ENCODE measurements at regions not wholly inside any gene's neighbourhood (a gene's known extent, or its start where the extent isn't known, plus 50 kb on each side); places are given as distances from the start of the nearest gene placed in this dataset.
"Not testable (repeated sequence)": the region's sequence is repeated elsewhere in the genome, so short reads cannot be mapped to it uniquely, and the experiment has no call there.

- H3K9me3 ChIP-seq (ENCODE audit: low read depth, low read length) = no peaks in the 10 kb centered on the region
- no peak overlapping the region for H3K27ac ChIP-seq (ENCODE audit: low read depth, low read length)
- DNase-seq (ENCODE audit: insufficient read length, low spot score, missing footprints) = no peak
- no peak overlapping the region for H2AFZ ChIP-seq (ENCODE audit: low read length)
- H3K36me3 ChIP-seq (ENCODE audit: insufficient read depth, low read length) = no peaks in the 10 kb centered on the region
- H3K4me1 ChIP-seq (ENCODE audit: insufficient read depth, low read length) = no peaks in the 10 kb centered on the region
- no peaks in the 10 kb centered on the region for H3K79me2 ChIP-seq (ENCODE audit: insufficient read depth, low read length)
- H3K27me3 ChIP-seq (ENCODE audit: insufficient read depth, low read length) = peaks cover 3% of the 10 kb centered on the region
- TF ChIP-seq, protein P1, sequence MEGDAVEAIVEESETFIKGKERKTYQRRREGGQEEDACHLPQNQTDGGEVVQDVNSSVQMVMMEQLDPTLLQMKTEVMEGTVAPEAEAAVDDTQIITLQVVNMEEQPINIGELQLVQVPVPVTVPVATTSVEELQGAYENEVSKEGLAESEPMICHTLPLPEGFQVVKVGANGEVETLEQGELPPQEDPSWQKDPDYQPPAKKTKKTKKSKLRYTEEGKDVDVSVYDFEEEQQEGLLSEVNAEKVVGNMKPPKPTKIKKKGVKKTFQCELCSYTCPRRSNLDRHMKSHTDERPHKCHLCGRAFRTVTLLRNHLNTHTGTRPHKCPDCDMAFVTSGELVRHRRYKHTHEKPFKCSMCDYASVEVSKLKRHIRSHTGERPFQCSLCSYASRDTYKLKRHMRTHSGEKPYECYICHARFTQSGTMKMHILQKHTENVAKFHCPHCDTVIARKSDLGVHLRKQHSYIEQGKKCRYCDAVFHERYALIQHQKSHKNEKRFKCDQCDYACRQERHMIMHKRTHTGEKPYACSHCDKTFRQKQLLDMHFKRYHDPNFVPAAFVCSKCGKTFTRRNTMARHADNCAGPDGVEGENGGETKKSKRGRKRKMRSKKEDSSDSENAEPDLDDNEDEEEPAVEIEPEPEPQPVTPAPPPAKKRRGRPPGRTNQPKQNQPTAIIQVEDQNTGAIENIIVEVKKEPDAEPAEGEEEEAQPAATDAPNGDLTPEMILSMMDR (IDR thresholded peaks at IDR 0.05; ENCODE audit: extremely low read depth, low read depth, low read length) = no peak
- no peak overlapping the region for H3K4me2 ChIP-seq (ENCODE audit: insufficient read depth, low read length)
- no peaks in the 10 kb centered on the region for H4K20me1 ChIP-seq (ENCODE audit: insufficient read depth, low read length)
- no peak overlapping the region for H3K4me3 ChIP-seq (ENCODE audit: insufficient read depth, low read length)
Measured at GRCh38 chr22:22756109-22756508, 111.7 kb downstream of the GGTLC2 start.

DNA sequence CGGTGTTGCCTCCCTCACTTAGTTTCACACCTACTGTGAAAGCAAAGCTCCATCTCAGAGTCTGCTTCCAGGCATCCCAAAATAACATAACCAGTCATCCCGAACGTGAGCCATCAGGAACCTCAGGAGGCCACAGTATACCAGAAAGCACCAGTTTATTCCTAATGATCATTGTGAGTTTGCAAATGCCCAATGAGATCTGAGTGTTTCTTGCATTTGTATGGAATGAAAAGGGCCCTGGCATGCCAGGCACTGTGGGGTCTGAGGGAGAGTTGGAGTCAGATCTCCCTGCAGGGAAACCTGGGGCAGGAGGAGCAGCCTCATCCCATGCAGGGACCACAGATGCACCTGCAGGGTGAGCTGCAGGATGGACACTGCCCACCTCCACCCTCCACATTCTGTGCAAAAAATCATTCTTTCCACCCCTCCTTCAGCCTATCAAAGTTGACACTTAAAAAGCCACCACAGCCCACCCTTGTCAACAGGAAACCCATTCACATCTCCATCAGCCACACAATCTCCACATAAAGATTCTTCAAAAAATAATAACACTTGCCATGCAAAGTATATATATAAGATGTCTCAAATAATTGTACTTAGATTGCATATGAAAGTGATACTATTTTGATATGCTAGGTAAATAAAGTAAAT is 112.3 kb downstream of the GGTLC2 start:
- H3K4me1 ChIP-seq (ENCODE audit: insufficient read depth, low read length); H3K36me3 ChIP-seq (ENCODE audit: insufficient read depth, low read length); H2AFZ ChIP-seq (ENCODE audit: low read length); H3K27me3 ChIP-seq (ENCODE audit: insufficient read depth, low read length); DNase-seq (ENCODE audit: insufficient read length, low spot score, missing footprints); H3K27ac ChIP-seq (ENCODE audit: low read depth, low read length); H3K9me3 ChIP-seq (ENCODE audit: low read depth, low read length); H3K79me2 ChIP-seq (ENCODE audit: insufficient read depth, low read length); H3K4me2 ChIP-seq (ENCODE audit: insufficient read depth, low read length); H3K4me3 ChIP-seq (ENCODE audit: insufficient read depth, low read length); H4K20me1 ChIP-seq (ENCODE audit: insufficient read depth, low read length): not testable (repeated sequence)

DNA sequence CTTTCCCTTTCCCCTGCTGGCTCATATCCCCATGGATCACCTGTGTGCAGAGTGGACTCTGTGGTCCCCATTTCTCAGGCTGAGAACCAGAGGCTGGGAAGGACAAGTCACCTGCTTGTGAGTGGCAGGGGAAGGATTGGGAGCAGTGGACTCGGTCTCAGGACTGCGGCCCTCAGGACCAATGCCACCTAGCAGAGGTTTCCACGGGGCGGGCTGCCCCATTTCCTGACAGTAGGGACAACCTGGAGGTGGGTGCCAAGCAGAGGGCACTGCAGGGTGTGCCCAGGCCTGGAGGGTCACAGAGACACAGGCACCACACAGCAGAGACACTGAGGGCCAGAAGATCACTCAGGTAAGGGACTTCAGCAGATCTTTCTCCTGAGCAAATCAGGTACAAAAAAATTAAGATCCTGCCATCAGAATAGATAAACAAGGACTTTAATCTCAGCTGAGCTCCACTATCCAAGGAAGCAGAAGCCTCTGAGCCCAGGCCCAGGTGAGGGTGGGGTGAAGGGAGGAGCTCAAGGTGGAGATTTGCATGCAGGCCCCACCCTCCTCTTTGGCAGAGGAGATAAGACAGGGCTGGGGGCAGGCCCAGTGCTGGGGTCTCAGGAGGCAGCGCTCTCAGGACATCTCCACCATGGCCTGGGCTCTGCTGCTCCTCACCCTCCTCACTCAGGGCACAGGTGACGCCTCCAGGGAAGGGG is 113.8 kb downstream of the GGTLC2 start:
- not testable (repeated sequence) for DNase-seq (ENCODE audit: insufficient read length, low spot score, missing footprints); H2AFZ ChIP-seq (ENCODE audit: low read length)

DNA sequence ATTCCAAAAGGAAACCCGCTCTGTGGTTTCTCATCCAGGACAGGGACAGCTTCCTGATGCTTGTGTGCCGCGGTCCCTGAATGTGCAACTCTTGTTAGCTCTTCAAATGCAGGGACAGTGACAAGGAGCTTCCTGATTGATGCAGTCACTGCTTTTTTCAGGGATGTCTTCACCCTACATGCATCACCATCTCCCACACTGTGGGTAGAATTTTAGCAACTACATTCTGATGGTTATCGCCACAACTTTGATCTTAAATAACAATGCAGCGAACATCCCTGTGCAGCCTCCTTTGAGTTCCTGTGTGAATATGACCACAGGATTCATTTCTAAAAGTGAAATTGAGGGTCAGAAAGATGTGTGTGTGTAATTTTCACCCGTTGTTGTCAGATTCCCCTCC is 115.0 kb downstream of the GGTLC2 start:
- TF ChIP-seq, protein P1 (IDR thresholded peaks at IDR 0.05; ENCODE audit: extremely low read depth, low read depth, low read length) = no peak
- peaks cover 11% of the 10 kb centered on the region for H3K27me3 ChIP-seq (ENCODE audit: insufficient read depth, low read length)
- H4K20me1 ChIP-seq (ENCODE audit: insufficient read depth, low read length) = no peaks in the 10 kb centered on the region
- no peaks in the 10 kb centered on the region for H3K9me3 ChIP-seq (ENCODE audit: low read depth, low read length)
- H3K27ac ChIP-seq (ENCODE audit: low read depth, low read length) = no peak overlapping the region
- H3K79me2 ChIP-seq (ENCODE audit: insufficient read depth, low read length) = no peaks in the 10 kb centered on the region
- H3K4me1 ChIP-seq (ENCODE audit: insufficient read depth, low read length) = no peaks in the 10 kb centered on the region
- no peaks in the 10 kb centered on the region for H3K36me3 ChIP-seq (ENCODE audit: insufficient read depth, low read length)
- no peak overlapping the region for H3K4me3 ChIP-seq (ENCODE audit: insufficient read depth, low read length)
- no peak for DNase-seq (ENCODE audit: insufficient read length, low spot score, missing footprints)
- no peak overlapping the region for H2AFZ ChIP-seq (ENCODE audit: low read length)
- no peak overlapping the region for H3K4me2 ChIP-seq (ENCODE audit: insufficient read depth, low read length)

More for the DNA sequence above, 113.8 kb downstream of the GGTLC2 start:
- not testable (repeated sequence) for H3K4me1 ChIP-seq (ENCODE audit: insufficient read depth, low read length); H3K36me3 ChIP-seq (ENCODE audit: insufficient read depth, low read length); H3K4me3 ChIP-seq (ENCODE audit: insufficient read depth, low read length); H3K4me2 ChIP-seq (ENCODE audit: insufficient read depth, low read length); H3K79me2 ChIP-seq (ENCODE audit: insufficient read depth, low read length); H4K20me1 ChIP-seq (ENCODE audit: insufficient read depth, low read length); H3K9me3 ChIP-seq (ENCODE audit: low read depth, low read length); H3K27ac ChIP-seq (ENCODE audit: low read depth, low read length)
- H3K27me3 ChIP-seq (ENCODE audit: insufficient read depth, low read length) = peaks cover 11% of the 10 kb centered on the region
